ENCODE measurements at regions not wholly inside any gene's neighbourhood (a gene's known extent, or its start where the extent isn't known, plus 50 kb on each side); places are given as distances from the start of the nearest gene placed in this dataset.

GRCh38 chr10:130993612-130994011, 317.9 kb downstream of the TCERG1L start:
- no peak for TF ChIP-seq CTCF (IDR thresholded peaks at IDR 0.05)
- TF ChIP-seq POLR2A (IDR thresholded peaks at IDR 0.05): no peak
- no peak for TF ChIP-seq POLR2AphosphoS5 (IDR thresholded peaks at IDR 0.05)
- no peak for TF ChIP-seq EP300 (IDR thresholded peaks at IDR 0.05; ENCODE audit: low read depth)
